VCaP (cell line): ENCODE measurements at regions not wholly inside any gene's neighbourhood (a gene's known extent, or its start where the extent isn't known, plus 50 kb on each side); places are given as distances from the start of the nearest gene placed in this dataset.

ENCODE experiments used
- H3K27ac ChIP-seq: fragments of 450-650 bp; 2 replicates; pipeline ENCODE4 v1.5.1; 2017
- CTCF ChIP-seq: fragments of 450-650 bp; conservative IDR thresholded peaks from 2 replicates; pipeline ENCODE4 v1.5.1; 2017; ENCODE audit warnings: mild to moderate bottlenecking, moderate library complexity

- no peak overlapping the region for H3K27ac ChIP-seq
- no peak for TF ChIP-seq CTCF
Measured at GRCh38 chr2:101533561-101534148, 58.7 kb upstream of the RFX8 start.

- TF ChIP-seq CTCF: no peak
- no peak overlapping the region for H3K27ac ChIP-seq
Measured at GRCh38 chr2:101528501-101528900, 53.6 kb upstream of the RFX8 start.

- TF ChIP-seq CTCF: no peak
- no peak overlapping the region for H3K27ac ChIP-seq
Measured at GRCh38 chr2:101524806-101525430, 50.0 kb upstream of the RFX8 start.
